Nephron progenitor cell (in vitro differentiated cells): ENCODE measurements at regions not wholly inside any gene's neighbourhood (a gene's known extent, or its start where the extent isn't known, plus 50 kb on each side); places are given as distances from the start of the nearest gene placed in this dataset.
"Not testable (repeated sequence)": the region's sequence is repeated elsewhere in the genome, so short reads cannot be mapped to it uniquely, and the experiment has no call there.

Experiments used
- DNase-seq: peaks from one replicate; pipeline ENCODE4 v3.0.0; 2021
- H3K27ac Mint-ChIP-seq: 2 replicates; pipeline ENCODE4 v1.8.0; 2021; ENCODE audit warnings: mild to moderate bottlenecking, moderate library complexity, mixed read lengths
- H3K27me3 Mint-ChIP-seq: 2 replicates; pipeline ENCODE4 v1.8.0; 2021; ENCODE audit warnings: mild to moderate bottlenecking, low read depth, mixed read lengths; ENCODE audit not compliant: poor library complexity
- H3K36me3 Mint-ChIP-seq: 2 replicates; pipeline ENCODE4 v1.8.0; 2021; ENCODE audit warnings: low read depth, mixed read lengths
- H3K4me1 Mint-ChIP-seq: 2 replicates; pipeline ENCODE4 v1.8.0; 2021; ENCODE audit warnings: mixed read lengths
- H3K4me3 Mint-ChIP-seq: 2 replicates; pipeline ENCODE4 v1.8.0; 2021; ENCODE audit warnings: mild to moderate bottlenecking, moderate library complexity, mixed read lengths
- H3K9me3 Mint-ChIP-seq: 2 replicates; pipeline ENCODE4 v1.8.0; 2021; ENCODE audit warnings: mild to moderate bottlenecking, moderate library complexity, mixed read lengths
- TF ChIP-seq, protein P1 (sequence below): fragments of 200-600 bp; sonication (generic); IDR thresholded peaks from 2 replicates; pipeline ENCODE4 v1.5.0; 2021; ENCODE audit warnings: antibody characterized with exemption

GRCh38 chr13:70769817-70770216 lies 661.6 kb upstream of the KLHL1 start:
- H3K4me1 Mint-ChIP-seq, result no peaks in the 10 kb centered on the region
- no peak overlapping the region for H3K27ac Mint-ChIP-seq
- H3K36me3 Mint-ChIP-seq, result no peaks in the 10 kb centered on the region
- DNase-seq, result no peak
- no peak overlapping the region for H3K4me3 Mint-ChIP-seq
- TF ChIP-seq, protein P1, sequence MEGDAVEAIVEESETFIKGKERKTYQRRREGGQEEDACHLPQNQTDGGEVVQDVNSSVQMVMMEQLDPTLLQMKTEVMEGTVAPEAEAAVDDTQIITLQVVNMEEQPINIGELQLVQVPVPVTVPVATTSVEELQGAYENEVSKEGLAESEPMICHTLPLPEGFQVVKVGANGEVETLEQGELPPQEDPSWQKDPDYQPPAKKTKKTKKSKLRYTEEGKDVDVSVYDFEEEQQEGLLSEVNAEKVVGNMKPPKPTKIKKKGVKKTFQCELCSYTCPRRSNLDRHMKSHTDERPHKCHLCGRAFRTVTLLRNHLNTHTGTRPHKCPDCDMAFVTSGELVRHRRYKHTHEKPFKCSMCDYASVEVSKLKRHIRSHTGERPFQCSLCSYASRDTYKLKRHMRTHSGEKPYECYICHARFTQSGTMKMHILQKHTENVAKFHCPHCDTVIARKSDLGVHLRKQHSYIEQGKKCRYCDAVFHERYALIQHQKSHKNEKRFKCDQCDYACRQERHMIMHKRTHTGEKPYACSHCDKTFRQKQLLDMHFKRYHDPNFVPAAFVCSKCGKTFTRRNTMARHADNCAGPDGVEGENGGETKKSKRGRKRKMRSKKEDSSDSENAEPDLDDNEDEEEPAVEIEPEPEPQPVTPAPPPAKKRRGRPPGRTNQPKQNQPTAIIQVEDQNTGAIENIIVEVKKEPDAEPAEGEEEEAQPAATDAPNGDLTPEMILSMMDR, result no peak
- H3K9me3 Mint-ChIP-seq, result no peaks in the 10 kb centered on the region
- H3K27me3 Mint-ChIP-seq, result no peaks in the 10 kb centered on the region

DNA sequence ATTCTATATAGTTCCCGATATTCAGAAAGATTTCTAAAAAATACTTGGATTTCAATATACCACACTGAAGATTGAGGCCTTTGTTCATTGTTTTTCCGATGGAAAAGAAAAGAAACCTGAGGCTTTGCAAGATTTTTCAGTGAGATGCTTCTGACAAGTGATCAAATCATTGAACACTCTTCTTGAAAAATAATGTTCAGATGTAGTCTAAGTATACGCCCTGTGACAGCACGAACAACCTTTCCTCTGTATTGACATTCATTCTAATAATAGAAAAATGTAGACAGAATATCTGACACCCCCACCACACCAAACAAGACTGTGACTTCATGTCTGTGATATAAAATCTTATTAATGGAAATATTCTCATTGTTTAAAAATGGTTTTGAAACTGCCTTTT lies 650.7 kb upstream of the KLHL1 start:
- H3K9me3 Mint-ChIP-seq, result no peaks in the 10 kb centered on the region
- DNase-seq, result no peak
- H3K27me3 Mint-ChIP-seq, result no peaks in the 10 kb centered on the region
- H3K27ac Mint-ChIP-seq, result no peak overlapping the region
- H3K36me3 Mint-ChIP-seq, result no peaks in the 10 kb centered on the region
- no peaks in the 10 kb centered on the region for H3K4me1 Mint-ChIP-seq
- TF ChIP-seq, protein P1, result no peak
- no peak overlapping the region for H3K4me3 Mint-ChIP-seq

GRCh38 chr13:70756088-70756487 lies 647.8 kb upstream of the KLHL1 start:
- TF ChIP-seq, protein P1, result no peak
- Mint-ChIP-seq H3K27ac (no peak overlapping the region), H3K36me3 (no peaks in the 10 kb centered on the region), H3K27me3 (peaks cover 5% of the 10 kb centered on the region), H3K4me1 (no peaks in the 10 kb centered on the region), H3K9me3 (no peaks in the 10 kb centered on the region), H3K4me3 (no peak overlapping the region)
- no peak for DNase-seq

GRCh38 chr13:70755456-70755855 lies 647.2 kb upstream of the KLHL1 start:
- DNase-seq, result no peak
- Mint-ChIP-seq H3K4me1 (no peaks in the 10 kb centered on the region), H3K27ac (no peak overlapping the region), H3K9me3 (no peaks in the 10 kb centered on the region), H3K27me3 (peaks cover 5% of the 10 kb centered on the region), H3K36me3 (no peaks in the 10 kb centered on the region), H3K4me3 (no peak overlapping the region)
- TF ChIP-seq, protein P1, result no peak

DNA sequence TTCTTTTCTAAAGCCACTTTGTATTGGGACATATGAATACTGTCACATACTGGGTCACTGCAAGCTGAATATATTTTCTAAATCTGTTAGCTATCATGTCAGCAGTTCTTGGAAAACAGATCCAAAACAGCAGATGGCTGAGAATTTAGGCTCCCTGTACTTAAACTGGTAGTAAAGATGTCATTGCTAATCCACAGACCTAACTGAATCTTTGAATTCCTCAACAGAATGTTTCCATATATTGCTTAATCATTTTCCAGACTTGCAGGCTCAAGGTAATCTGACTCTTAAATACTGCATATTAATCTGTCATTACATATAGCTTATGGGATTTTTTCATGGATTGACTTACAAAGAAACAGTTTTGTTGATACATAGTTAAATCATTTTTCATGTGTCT lies 639.0 kb upstream of the KLHL1 start:
- Mint-ChIP-seq H3K9me3 (no peaks in the 10 kb centered on the region), H3K4me1 (no peaks in the 10 kb centered on the region), H3K4me3 (no peak overlapping the region), H3K36me3 (no peaks in the 10 kb centered on the region), H3K27me3 (peaks cover 9% of the 10 kb centered on the region), H3K27ac (no peak overlapping the region)
- no peak for DNase-seq
- TF ChIP-seq, protein P1, result no peak

GRCh38 chr13:70746469-70746868 lies 638.2 kb upstream of the KLHL1 start:
- not testable (repeated sequence) for DNase-seq, H3K27ac Mint-ChIP-seq, H3K4me3 Mint-ChIP-seq, H3K36me3 Mint-ChIP-seq, H3K27me3 Mint-ChIP-seq, H3K9me3 Mint-ChIP-seq, H3K4me1 Mint-ChIP-seq
